GM19239 (cell line): ENCODE measurements at regions not wholly inside any gene's neighbourhood (a gene's known extent, or its start where the extent isn't known, plus 50 kb on each side); places are given as distances from the start of the nearest gene placed in this dataset.
"Not testable (repeated sequence)": the region's sequence is repeated elsewhere in the genome, so short reads cannot be mapped to it uniquely, and the experiment has no call there.

Experiments used
- DNase-seq: peaks from one replicate; pipeline ENCODE4 v3.0.0; 2011; ENCODE audit warnings: low spot score; ENCODE audit not compliant: insufficient read length
- FAIRE-seq: peaks from 2 replicates; lab custom pipeline; 2011; peaks lifted over from hg19 to GRCh38; lab: Jason Lieb, UNC

GRCh38 chr1:118306851-118307250 is 121.8 kb upstream of the SPAG17 start:
- DNase-seq, result no peak
- FAIRE-seq, result no peak

GRCh38 chr1:118304722-118305359 is 119.8 kb upstream of the SPAG17 start:
- no peak for DNase-seq
- no peak for FAIRE-seq

GRCh38 chr1:118303534-118303933 is 118.5 kb upstream of the SPAG17 start:
- no peak for FAIRE-seq
- DNase-seq, result no peak

GRCh38 chr1:118303064-118303463 is 118.0 kb upstream of the SPAG17 start:
- no peak for FAIRE-seq
- DNase-seq, result no peak

- no peak for FAIRE-seq
Observed at GRCh38 chr1:118302145-118302544, 117.1 kb upstream of the SPAG17 start.

GRCh38 chr1:118300808-118301207 is 115.8 kb upstream of the SPAG17 start:
- DNase-seq (no peak), FAIRE-seq (no peak)

More at GRCh38 chr1:118302145-118302544, 117.1 kb upstream of the SPAG17 start:
- DNase-seq, result no peak

GRCh38 chr1:118298397-118298796 is 113.4 kb upstream of the SPAG17 start:
- DNase-seq (no peak), FAIRE-seq (no peak)

GRCh38 chr1:118297521-118297920 is 112.5 kb upstream of the SPAG17 start:
- FAIRE-seq (no peak), DNase-seq (no peak)

GRCh38 chr1:118294875-118295642 is 110.0 kb upstream of the SPAG17 start:
- DNase-seq (no peak), FAIRE-seq (no peak)

GRCh38 chr1:118291661-118292060 is 106.6 kb upstream of the SPAG17 start:
- DNase-seq (no peak), FAIRE-seq (no peak)

- no peak for FAIRE-seq
Observed at GRCh38 chr1:118290571-118290970, 105.5 kb upstream of the SPAG17 start.

GRCh38 chr1:118290046-118290445 is 105.0 kb upstream of the SPAG17 start:
- FAIRE-seq (no peak), DNase-seq (no peak)

More at GRCh38 chr1:118290571-118290970, 105.5 kb upstream of the SPAG17 start:
- DNase-seq, result no peak

GRCh38 chr1:118280656-118281055 is 95.6 kb upstream of the SPAG17 start:
- not testable (repeated sequence) for DNase-seq, FAIRE-seq

- FAIRE-seq (no peak), DNase-seq (no peak)
Observed at GRCh38 chr1:118275472-118276115, 90.6 kb upstream of the SPAG17 start.

- DNase-seq, result no peak
- no peak for FAIRE-seq
Observed at GRCh38 chr1:118272884-118273283, 87.9 kb upstream of the SPAG17 start.

- DNase-seq (no peak), FAIRE-seq (no peak)
Observed at GRCh38 chr1:118271883-118272282, 86.9 kb upstream of the SPAG17 start.

- DNase-seq (no peak), FAIRE-seq (no peak)
Observed at GRCh38 chr1:118269598-118269997, 84.6 kb upstream of the SPAG17 start.

- no peak for DNase-seq
- FAIRE-seq, result no peak
Observed at GRCh38 chr1:118266436-118266835, 81.4 kb upstream of the SPAG17 start.

GRCh38 chr1:118264343-118264742 is 79.3 kb upstream of the SPAG17 start:
- FAIRE-seq (no peak), DNase-seq (no peak)

- DNase-seq (no peak), FAIRE-seq (no peak)
Observed at GRCh38 chr1:118262865-118263264, 77.8 kb upstream of the SPAG17 start.

- DNase-seq (no peak), FAIRE-seq (no peak)
Observed at GRCh38 chr1:118258975-118259374, 73.9 kb upstream of the SPAG17 start.
